SU-DHL-6 (cell line): ENCODE measurements at regions not wholly inside any gene's neighbourhood (a gene's known extent, or its start where the extent isn't known, plus 50 kb on each side); places are given as distances from the start of the nearest gene placed in this dataset.

Source experiments
- H2AFZ ChIP-seq: fragments of 200-600 bp; sonication (generic); 2 replicates; pipeline ENCODE4 v1.6.1; 2014; ENCODE audit warnings: low read depth, mild to moderate bottlenecking, moderate library complexity, mixed read lengths, antibody characterized with exemption, low read length; ENCODE audit not compliant: severe bottlenecking
- H3F3A ChIP-seq: fragments of 200-600 bp; shearing (Covaris generic); 2 replicates; pipeline ENCODE4 v1.6.0; 2016; ENCODE audit warnings: antibody characterized with exemption, mild to moderate bottlenecking; ENCODE audit not compliant: insufficient read depth
- H3K27ac ChIP-seq: fragments of 200-600 bp; sonication (generic); 2 replicates; pipeline ENCODE4 v1.5.1; 2016; ENCODE audit warnings: low read depth, mild to moderate bottlenecking, low read length, moderate library complexity, mixed read lengths
- H3K27me3 ChIP-seq: fragments of 200-600 bp; sonication (generic), shearing (Covaris generic); 2 replicates; pipeline ENCODE4 v1.6.0; 2014; ENCODE audit warnings: mild to moderate bottlenecking, low read length
- H3K36me3 ChIP-seq: fragments of 200-600 bp; sonication (generic); 2 replicates; pipeline ENCODE4 v1.6.1; 2014; ENCODE audit warnings: mild to moderate bottlenecking, low read length, mixed read lengths
- H3K4me2 ChIP-seq: fragments of 300-600, 200-600 bp; shearing (Covaris generic), sonication (generic); 2 replicates; pipeline ENCODE4 v1.6.0; 2014; ENCODE audit warnings: low read length, low read depth, mild to moderate bottlenecking; ENCODE audit not compliant: poor library complexity, severe bottlenecking
- H3K4me3 ChIP-seq: fragments of 200-600 bp; sonication (generic); 2 replicates; pipeline ENCODE4 v1.5.1; 2014; ENCODE audit warnings: antibody characterized with exemption, low read length, mild to moderate bottlenecking, mixed read lengths; ENCODE audit not compliant: insufficient read depth, poor library complexity, severe bottlenecking
- H3K79me2 ChIP-seq: fragments of 200-600 bp; sonication (generic); 2 replicates; pipeline ENCODE4 v1.6.1; 2014; ENCODE audit warnings: mild to moderate bottlenecking, low read length, moderate library complexity; ENCODE audit not compliant: insufficient read depth
- H3K9ac ChIP-seq: fragments of 200-600 bp; sonication (generic); 2 replicates; pipeline ENCODE4 v1.7.0; 2014; ENCODE audit warnings: mild to moderate bottlenecking, low read length
- H3K9me2 ChIP-seq: fragments of 200-600 bp; sonication (generic); replicated peaks from 2 replicates; pipeline ENCODE4 v1.6.1; 2014; ENCODE audit warnings: low read length; ENCODE audit not compliant: insufficient read depth
- H3K9me3 ChIP-seq: fragments of 200-600 bp; sonication (generic); 2 replicates; pipeline ENCODE4 v1.6.1; 2014; ENCODE audit warnings: low read length, mixed read lengths; ENCODE audit not compliant: insufficient read depth
- H4K20me1 ChIP-seq: fragments of 200-600 bp; sonication (generic); 2 replicates; pipeline ENCODE4 v1.6.1; 2014; ENCODE audit warnings: low read depth, mild to moderate bottlenecking, antibody characterized with exemption, low read length, moderate library complexity, mixed read lengths
- CTCF ChIP-seq: fragments of 200-600 bp; sonication (generic); IDR thresholded peaks from one replicate; pipeline ENCODE4 v1.5.1; 2017; ENCODE audit warnings: antibody characterized with exemption, mild to moderate bottlenecking, low read length, moderate library complexity; ENCODE audit not compliant: insufficient read depth, poor library complexity, severe bottlenecking
- EZH2phosphoT487 ChIP-seq: fragments of 200-600 bp; sonication (generic), shearing (Covaris generic); conservative IDR thresholded peaks from 2 replicates; pipeline ENCODE4 v1.6.1; 2018; ENCODE audit warnings: mild to moderate bottlenecking, antibody characterized with exemption, low read length, moderate library complexity, mixed read lengths

GRCh38 chr7:94127026-94127425 is 122.9 kb upstream of the BET1 start:
- no peak overlapping the region for H3K27ac ChIP-seq
- no peaks in the 10 kb centered on the region for H3K9me2 ChIP-seq
- H3K36me3 ChIP-seq, result no peaks in the 10 kb centered on the region
- TF ChIP-seq CTCF (no peak), EZH2phosphoT487 (no peak)
- no peak overlapping the region for H3K4me3 ChIP-seq
- no peaks in the 10 kb centered on the region for H3K27me3 ChIP-seq
- no peak overlapping the region for H3K4me2 ChIP-seq
- H3K9me3 ChIP-seq, result no peaks in the 10 kb centered on the region
- H4K20me1 ChIP-seq, result no peaks in the 10 kb centered on the region
- no peaks in the 10 kb centered on the region for H3F3A ChIP-seq
- H3K9ac ChIP-seq, result no peak overlapping the region
- no peak overlapping the region for H2AFZ ChIP-seq
- H3K79me2 ChIP-seq, result no peaks in the 10 kb centered on the region

- TF ChIP-seq EZH2phosphoT487 (no peak), CTCF (no peak)
- no peak overlapping the region for H3K9ac ChIP-seq
- H3K4me3 ChIP-seq, result no peak overlapping the region
- H3K9me3 ChIP-seq, result no peaks in the 10 kb centered on the region
- H3K27me3 ChIP-seq, result no peaks in the 10 kb centered on the region
- no peaks in the 10 kb centered on the region for H3K36me3 ChIP-seq
- no peaks in the 10 kb centered on the region for H3K9me2 ChIP-seq
- H4K20me1 ChIP-seq, result no peaks in the 10 kb centered on the region
- H3K27ac ChIP-seq, result no peak overlapping the region
- H3F3A ChIP-seq, result no peaks in the 10 kb centered on the region
- no peak overlapping the region for H3K4me2 ChIP-seq
- H3K79me2 ChIP-seq, result no peaks in the 10 kb centered on the region
- no peak overlapping the region for H2AFZ ChIP-seq
Observed at GRCh38 chr7:94128072-94128471, 123.9 kb upstream of the BET1 start.

- Histone ChIP-seq H3K4me3 (no peak overlapping the region), H3F3A (no peaks in the 10 kb centered on the region), H3K4me2 (no peak overlapping the region), H3K9me2 (no peaks in the 10 kb centered on the region), H2AFZ (no peak overlapping the region), H3K36me3 (no peaks in the 10 kb centered on the region), H3K9me3 (no peaks in the 10 kb centered on the region), H4K20me1 (no peaks in the 10 kb centered on the region), H3K79me2 (no peaks in the 10 kb centered on the region), H3K9ac (no peak overlapping the region), H3K27me3 (no peaks in the 10 kb centered on the region), H3K27ac (no peak overlapping the region)
- TF ChIP-seq EZH2phosphoT487, result no peak
- TF ChIP-seq CTCF, result no peak
Observed at GRCh38 chr7:94129443-94130140, 125.4 kb upstream of the BET1 start.
